ENCODE measurements at regions not wholly inside any gene's neighbourhood (a gene's known extent, or its start where the extent isn't known, plus 50 kb on each side); places are given as distances from the start of the nearest gene placed in this dataset.

GRCh38 chr1:25064465-25065240, 134.6 kb upstream of the RUNX3 start:
- TF ChIP-seq EZH2phosphoT487 (IDR thresholded peaks at IDR 0.05; ENCODE audit: borderline replicate concordance, low read length), result no peak
- TF ChIP-seq, protein P1, sequence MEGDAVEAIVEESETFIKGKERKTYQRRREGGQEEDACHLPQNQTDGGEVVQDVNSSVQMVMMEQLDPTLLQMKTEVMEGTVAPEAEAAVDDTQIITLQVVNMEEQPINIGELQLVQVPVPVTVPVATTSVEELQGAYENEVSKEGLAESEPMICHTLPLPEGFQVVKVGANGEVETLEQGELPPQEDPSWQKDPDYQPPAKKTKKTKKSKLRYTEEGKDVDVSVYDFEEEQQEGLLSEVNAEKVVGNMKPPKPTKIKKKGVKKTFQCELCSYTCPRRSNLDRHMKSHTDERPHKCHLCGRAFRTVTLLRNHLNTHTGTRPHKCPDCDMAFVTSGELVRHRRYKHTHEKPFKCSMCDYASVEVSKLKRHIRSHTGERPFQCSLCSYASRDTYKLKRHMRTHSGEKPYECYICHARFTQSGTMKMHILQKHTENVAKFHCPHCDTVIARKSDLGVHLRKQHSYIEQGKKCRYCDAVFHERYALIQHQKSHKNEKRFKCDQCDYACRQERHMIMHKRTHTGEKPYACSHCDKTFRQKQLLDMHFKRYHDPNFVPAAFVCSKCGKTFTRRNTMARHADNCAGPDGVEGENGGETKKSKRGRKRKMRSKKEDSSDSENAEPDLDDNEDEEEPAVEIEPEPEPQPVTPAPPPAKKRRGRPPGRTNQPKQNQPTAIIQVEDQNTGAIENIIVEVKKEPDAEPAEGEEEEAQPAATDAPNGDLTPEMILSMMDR (IDR thresholded peaks at IDR 0.05; ENCODE audit: low read depth, low read length, poor library complexity, severe bottlenecking), result no peak
- no peaks in the 10 kb centered on the region for H4K20me1 ChIP-seq (ENCODE audit: control insufficient read depth, insufficient read depth, low read depth, low read length)
- no peaks in the 10 kb centered on the region for H3K9me2 ChIP-seq (replicated peaks; ENCODE audit: control insufficient read depth, low read length)
- H3K4me1 ChIP-seq (ENCODE audit: control insufficient read depth, low read length), result no peaks in the 10 kb centered on the region
- H3K79me2 ChIP-seq (ENCODE audit: control insufficient read depth, low read length), result no peaks in the 10 kb centered on the region
- no peak overlapping the region for H3K4me3 ChIP-seq (ENCODE audit: low read length)
- no peak overlapping the region for H3K4me2 ChIP-seq (ENCODE audit: low read length)
- no peaks in the 10 kb centered on the region for H3K9me3 ChIP-seq (ENCODE audit: control insufficient read depth, insufficient read depth, low read length)
- no peaks in the 10 kb centered on the region; the same call in 1 of the 2 replicates for H3K27me3 ChIP-seq (ENCODE audit: control insufficient read depth, low read length)
- H3F3A ChIP-seq (ENCODE audit: control insufficient read depth, insufficient read depth), result no peaks in the 10 kb centered on the region
- no peaks in the 10 kb centered on the region for H3K36me3 ChIP-seq (ENCODE audit: control insufficient read depth, low read length)
- no peak overlapping the region for H3K27ac ChIP-seq (ENCODE audit: low read depth, low read length)

GRCh38 chr1:25063591-25064416, 133.7 kb upstream of the RUNX3 start:
- TF ChIP-seq EZH2phosphoT487 (IDR thresholded peaks at IDR 0.05; ENCODE audit: borderline replicate concordance, low read length), result no peak
- TF ChIP-seq, protein P1 (IDR thresholded peaks at IDR 0.05; ENCODE audit: low read depth, low read length, poor library complexity, severe bottlenecking), result no peak
- Histone ChIP-seq H3K9me3 (ENCODE audit: control insufficient read depth, insufficient read depth, low read length) (no peaks in the 10 kb centered on the region), H3K9me2 (replicated peaks; ENCODE audit: control insufficient read depth, low read length) (no peaks in the 10 kb centered on the region), H3K36me3 (ENCODE audit: control insufficient read depth, low read length) (no peaks in the 10 kb centered on the region), H3K27me3 (ENCODE audit: control insufficient read depth, low read length) (no peaks in the 10 kb centered on the region; the same call in 1 of the 2 replicates), H3K4me1 (ENCODE audit: control insufficient read depth, low read length) (no peaks in the 10 kb centered on the region), H3F3A (ENCODE audit: control insufficient read depth, insufficient read depth) (no peaks in the 10 kb centered on the region), H3K79me2 (ENCODE audit: control insufficient read depth, low read length) (no peaks in the 10 kb centered on the region), H4K20me1 (ENCODE audit: control insufficient read depth, insufficient read depth, low read depth, low read length) (no peaks in the 10 kb centered on the region), H3K4me3 (ENCODE audit: low read length) (no peak overlapping the region), H3K4me2 (ENCODE audit: low read length) (no peak overlapping the region), H3K27ac (ENCODE audit: low read depth, low read length) (no peak overlapping the region)

DNA sequence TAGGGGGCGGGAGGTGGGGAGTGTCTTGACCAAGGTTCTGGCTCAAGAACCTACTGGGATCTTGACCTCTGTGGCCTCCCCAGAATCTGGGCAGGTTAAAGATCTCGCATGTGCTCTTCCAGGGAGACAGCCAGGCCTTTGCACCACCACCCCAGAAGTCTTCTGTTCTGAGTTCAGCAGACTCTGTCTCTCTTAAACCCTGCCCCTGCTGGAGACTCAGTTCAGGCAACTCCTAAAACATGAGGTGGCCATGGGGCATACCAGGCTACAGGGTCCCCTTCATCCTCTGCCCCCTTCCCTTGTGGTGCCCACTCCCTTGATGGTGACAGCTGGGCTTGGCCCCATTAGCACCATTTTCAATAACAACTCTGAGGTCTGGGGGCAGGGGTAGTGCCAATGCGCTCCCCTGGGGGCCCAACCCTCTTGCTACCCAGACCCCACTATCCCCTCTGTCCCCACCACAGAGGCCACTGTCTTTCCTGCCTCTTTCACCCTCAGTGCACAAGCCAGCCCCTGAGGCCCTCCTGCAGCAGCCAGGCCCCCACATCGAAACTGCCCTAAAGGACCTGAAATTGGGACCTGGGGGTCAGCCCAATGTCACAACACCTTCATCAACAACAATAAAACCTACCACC, 132.7 kb upstream of the RUNX3 start:
- Histone ChIP-seq H3F3A (ENCODE audit: control insufficient read depth, insufficient read depth) (no peaks in the 10 kb centered on the region), H3K4me3 (ENCODE audit: low read length) (no peak overlapping the region), H3K79me2 (ENCODE audit: control insufficient read depth, low read length) (no peaks in the 10 kb centered on the region), H3K27ac (ENCODE audit: low read depth, low read length) (no peak overlapping the region), H3K9me3 (ENCODE audit: control insufficient read depth, insufficient read depth, low read length) (no peaks in the 10 kb centered on the region), H3K9me2 (replicated peaks; ENCODE audit: control insufficient read depth, low read length) (no peaks in the 10 kb centered on the region), H3K36me3 (ENCODE audit: control insufficient read depth, low read length) (no peaks in the 10 kb centered on the region), H3K27me3 (ENCODE audit: control insufficient read depth, low read length) (no peaks in the 10 kb centered on the region; the same call in 1 of the 2 replicates), H4K20me1 (ENCODE audit: control insufficient read depth, insufficient read depth, low read depth, low read length) (no peaks in the 10 kb centered on the region), H3K4me1 (ENCODE audit: control insufficient read depth, low read length) (no peaks in the 10 kb centered on the region), H3K4me2 (ENCODE audit: low read length) (no peak overlapping the region)
- TF ChIP-seq, protein P1 (IDR thresholded peaks at IDR 0.05; ENCODE audit: low read depth, low read length, poor library complexity, severe bottlenecking), result no peak
- no peak for TF ChIP-seq EZH2phosphoT487 (IDR thresholded peaks at IDR 0.05; ENCODE audit: borderline replicate concordance, low read length)

Data from DOHH2 (cell line).